GM23338 (cell line): ENCODE measurements at regions not wholly inside any gene's neighbourhood (a gene's known extent, or its start where the extent isn't known, plus 50 kb on each side); places are given as distances from the start of the nearest gene placed in this dataset.

ENCODE experiments used
- ATAC-seq: fragments of 200-7000 bp; cut with Tn5 transposase; 3 replicates; pipeline ENCODE4 v1.9.1; 2020
- DNase-seq: peaks from one replicate; pipeline ENCODE4 v3.0.0-alpha.2; 2015; ENCODE audit warnings: low spot score
- H2AFZ ChIP-seq: fragments of 200-600 bp; sonication (generic); 2 replicates; pipeline ENCODE4 v1.8.0; 2016; ENCODE audit warnings: antibody characterized with exemption, mild to moderate bottlenecking, moderate library complexity
- H3F3A ChIP-seq: fragments of 200-600 bp; sonication (generic); replicated peaks from 2 replicates; pipeline ENCODE4 v1.8.0; 2017; ENCODE audit warnings: antibody characterized with exemption, mixed run types, low read depth
- H3K27ac ChIP-seq: fragments of 200-600 bp; sonication (generic); 2 replicates; pipeline ENCODE4 v1.6.1; 2016; ENCODE audit warnings: low read depth
- H3K27me3 ChIP-seq: fragments of 200-600 bp; sonication (generic); 2 replicates; pipeline ENCODE4 v1.8.0; 2016; ENCODE audit warnings: mild to moderate bottlenecking, mixed run types, moderate library complexity; ENCODE audit not compliant: insufficient read depth
- H3K36me3 ChIP-seq: fragments of 200-600 bp; sonication (generic); 2 replicates; pipeline ENCODE4 v1.8.0; 2016; ENCODE audit warnings: mild to moderate bottlenecking; ENCODE audit not compliant: insufficient read depth
- H3K4me1 ChIP-seq: fragments of 200-600 bp; sonication (generic); 2 replicates; pipeline ENCODE4 v1.8.0; 2016; ENCODE audit warnings: mild to moderate bottlenecking, moderate library complexity; ENCODE audit not compliant: insufficient read depth
- H3K4me2 ChIP-seq: fragments of 200-600 bp; sonication (generic); 2 replicates; pipeline ENCODE4 v1.7.1; 2017; ENCODE audit warnings: mixed run types
- H3K4me3 ChIP-seq: fragments of 200-600 bp; sonication (generic); 2 replicates; pipeline ENCODE4 v1.6.1; 2016; ENCODE audit warnings: mixed run types
- H3K79me2 ChIP-seq: fragments of 200-600 bp; sonication (generic); replicated peaks from 2 replicates; pipeline ENCODE4 v1.8.0; 2017; ENCODE audit warnings: mild to moderate bottlenecking; ENCODE audit not compliant: insufficient read depth
- H3K9me2 ChIP-seq: fragments of 200-600 bp; sonication (generic); 2 replicates; pipeline ENCODE4 v1.8.0; 2017; ENCODE audit not compliant: insufficient read depth
- H4K20me1 ChIP-seq: fragments of 200-600 bp; sonication (generic); replicated peaks from 2 replicates; pipeline ENCODE4 v1.8.0; 2017; ENCODE audit warnings: mild to moderate bottlenecking; ENCODE audit not compliant: insufficient read depth
- H3K27ac Mint-ChIP-seq: 2 replicates; pipeline ENCODE4 v1.8.0; 2020; ENCODE audit warnings: inconsistent platforms, mild to moderate bottlenecking, moderate library complexity, mixed read lengths
- H3K27me3 Mint-ChIP-seq: 3 replicates; pipeline ENCODE4 v1.8.0; 2022; ENCODE audit warnings: low read depth, mild to moderate bottlenecking, moderate library complexity, mixed read lengths, inconsistent platforms; ENCODE audit not compliant: insufficient read depth, poor library complexity
- H3K36me3 Mint-ChIP-seq: 3 replicates; pipeline ENCODE4 v1.8.0; 2021; ENCODE audit warnings: low read depth, mild to moderate bottlenecking, inconsistent platforms, moderate library complexity, mixed read lengths
- H3K4me1 Mint-ChIP-seq: 3 replicates; pipeline ENCODE4 v1.8.0; 2020; ENCODE audit warnings: mild to moderate bottlenecking, inconsistent platforms, mixed read lengths
- H3K4me3 Mint-ChIP-seq: 3 replicates; pipeline ENCODE4 v1.8.0; 2021; ENCODE audit warnings: moderate library complexity, mild to moderate bottlenecking, inconsistent platforms, mixed read lengths
- H3K9me3 Mint-ChIP-seq: 3 replicates; pipeline ENCODE4 v1.8.0; 2020; ENCODE audit warnings: moderate library complexity, mild to moderate bottlenecking, inconsistent platforms, mixed read lengths
- CREB1 ChIP-seq: fragments of 250-450 bp; sonication (Bioruptor Pico); IDR thresholded peaks from 2 replicates; pipeline ENCODE4 v1.5.0; 2020; ENCODE audit warnings: low read depth, mild to moderate bottlenecking, moderate library complexity
- EZH2 ChIP-seq: fragments of 200-600 bp; sonication (generic); IDR thresholded peaks from one replicate; pipeline ENCODE4 v1.8.0; 2017; ENCODE audit warnings: antibody characterized with exemption, mild to moderate bottlenecking, low read depth; ENCODE audit not compliant: unreplicated experiment
- EZH2phosphoT487 ChIP-seq: fragments of 200-600 bp; sonication (generic); IDR thresholded peaks from one replicate; pipeline ENCODE4 v1.8.1; 2018; ENCODE audit warnings: antibody characterized with exemption; ENCODE audit not compliant: unreplicated experiment
- JUNB ChIP-seq: IDR thresholded peaks from one replicate; pipeline ENCODE4 v1.6.1; 2016; ENCODE audit warnings: antibody characterized with exemption; ENCODE audit not compliant: unreplicated experiment
- NANOG ChIP-seq: IDR thresholded peaks from 2 replicates; pipeline ENCODE4 v1.6.1; 2016; ENCODE audit warnings: antibody characterized with exemption, borderline replicate concordance
- POLR2AphosphoS5 ChIP-seq: IDR thresholded peaks from 2 replicates; pipeline ENCODE4 v1.6.1; 2016; ENCODE audit warnings: antibody characterized with exemption, low read depth
- REST ChIP-seq: IDR thresholded peaks from one replicate; pipeline ENCODE4 v1.6.1; 2018; ENCODE audit warnings: antibody characterized with exemption; ENCODE audit not compliant: unreplicated experiment
- STAT1 ChIP-seq: IDR thresholded peaks from one replicate; pipeline ENCODE4 v1.6.1; 2016; ENCODE audit warnings: antibody characterized with exemption; ENCODE audit not compliant: unreplicated experiment
- ZNF114 ChIP-seq: fragments of 250-450 bp; sonication (Bioruptor Pico); IDR thresholded peaks from 2 replicates; pipeline ENCODE4 v1.5.0; 2020; ENCODE audit warnings: mild to moderate bottlenecking, moderate library complexity
- ZNF331 ChIP-seq: fragments of 250-450 bp; sonication (Bioruptor Pico); IDR thresholded peaks from 2 replicates; pipeline ENCODE4 v1.5.0; 2020; ENCODE audit warnings: low read depth, mild to moderate bottlenecking, moderate library complexity
- TF ChIP-seq, protein P1 (sequence below), 2 experiments: fragments of 200-600 bp in 1 of 2; sonication (generic) in 1 of 2; conservative IDR thresholded peaks; 2 replicates each; pipeline versions ENCODE4 v1.5.1 to v1.6.1; 2016 to 2017; ENCODE audit warnings: antibody characterized with exemption in 2 of 2, low read depth in 2 of 2, mild to moderate bottlenecking in 2 of 2, moderate library complexity in 1 of 2
- TF ChIP-seq, protein P2 (sequence below): IDR thresholded peaks from 2 replicates; pipeline ENCODE4 v1.6.1; 2016; ENCODE audit warnings: antibody characterized with exemption
- TF ChIP-seq, protein P3 (sequence below): fragments of 250-450 bp; sonication (Bioruptor Pico); IDR thresholded peaks from 2 replicates; pipeline ENCODE4 v1.5.0; 2020; ENCODE audit warnings: mild to moderate bottlenecking, moderate library complexity

DNA sequence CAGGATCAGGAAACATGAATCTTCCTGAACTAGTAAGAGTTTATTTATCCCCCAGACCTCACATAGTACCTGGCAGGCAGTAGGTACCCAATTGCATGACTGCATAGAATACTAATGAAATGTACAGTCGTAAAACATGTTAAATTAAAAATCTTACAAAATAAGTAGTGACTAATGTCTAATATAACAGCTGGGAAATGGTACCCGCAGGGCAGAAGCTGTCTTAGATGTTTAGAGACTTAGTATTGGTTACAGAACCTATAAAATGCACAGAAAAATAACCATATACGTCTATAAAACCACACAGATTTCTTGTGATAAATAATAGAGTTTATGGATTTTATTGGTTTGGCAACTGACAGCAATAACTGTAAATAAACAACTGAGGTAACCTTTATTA is 139.1 kb upstream of the GMDS start:
- Histone ChIP-seq H3K27ac (no peak overlapping the region), H3K27me3 (no peaks in the 10 kb centered on the region), H3K4me2 (no peak overlapping the region), H3K4me1 (no peaks in the 10 kb centered on the region), H3K9me2 (no peaks in the 10 kb centered on the region), H3K4me3 (no peak overlapping the region), H3K79me2 (no peaks in the 10 kb centered on the region), H3F3A (no peaks in the 10 kb centered on the region), H2AFZ (no peak overlapping the region), H4K20me1 (no peaks in the 10 kb centered on the region), H3K36me3 (no peaks in the 10 kb centered on the region)
- Mint-ChIP-seq H3K27ac (no peak overlapping the region), H3K4me3 (no peak overlapping the region), H3K27me3 (peaks cover 2% of the 10 kb centered on the region), H3K36me3 (no peaks in the 10 kb centered on the region; the same call in 2 of the 3 replicates), H3K4me1 (no peaks in the 10 kb centered on the region), H3K9me3 (no peaks in the 10 kb centered on the region; the same call in 2 of the 3 replicates)
- TF ChIP-seq EZH2phosphoT487 (no peak), EZH2 (no peak), ZNF114 (CRISPR knock-in tag) (no peak), STAT1 (no peak), CREB1 (CRISPR knock-in tag) (no peak), POLR2AphosphoS5 (no peak), ZNF331 (CRISPR knock-in tag) (no peak), JUNB (no peak), NANOG (no peak), REST (no peak)
- TF ChIP-seq, protein P1, sequence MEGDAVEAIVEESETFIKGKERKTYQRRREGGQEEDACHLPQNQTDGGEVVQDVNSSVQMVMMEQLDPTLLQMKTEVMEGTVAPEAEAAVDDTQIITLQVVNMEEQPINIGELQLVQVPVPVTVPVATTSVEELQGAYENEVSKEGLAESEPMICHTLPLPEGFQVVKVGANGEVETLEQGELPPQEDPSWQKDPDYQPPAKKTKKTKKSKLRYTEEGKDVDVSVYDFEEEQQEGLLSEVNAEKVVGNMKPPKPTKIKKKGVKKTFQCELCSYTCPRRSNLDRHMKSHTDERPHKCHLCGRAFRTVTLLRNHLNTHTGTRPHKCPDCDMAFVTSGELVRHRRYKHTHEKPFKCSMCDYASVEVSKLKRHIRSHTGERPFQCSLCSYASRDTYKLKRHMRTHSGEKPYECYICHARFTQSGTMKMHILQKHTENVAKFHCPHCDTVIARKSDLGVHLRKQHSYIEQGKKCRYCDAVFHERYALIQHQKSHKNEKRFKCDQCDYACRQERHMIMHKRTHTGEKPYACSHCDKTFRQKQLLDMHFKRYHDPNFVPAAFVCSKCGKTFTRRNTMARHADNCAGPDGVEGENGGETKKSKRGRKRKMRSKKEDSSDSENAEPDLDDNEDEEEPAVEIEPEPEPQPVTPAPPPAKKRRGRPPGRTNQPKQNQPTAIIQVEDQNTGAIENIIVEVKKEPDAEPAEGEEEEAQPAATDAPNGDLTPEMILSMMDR (conservative IDR thresholded peaks at IDR 0.05; ENCODE audit: low read depth in 2 of 2), result no peak
- TF ChIP-seq, protein P2, sequence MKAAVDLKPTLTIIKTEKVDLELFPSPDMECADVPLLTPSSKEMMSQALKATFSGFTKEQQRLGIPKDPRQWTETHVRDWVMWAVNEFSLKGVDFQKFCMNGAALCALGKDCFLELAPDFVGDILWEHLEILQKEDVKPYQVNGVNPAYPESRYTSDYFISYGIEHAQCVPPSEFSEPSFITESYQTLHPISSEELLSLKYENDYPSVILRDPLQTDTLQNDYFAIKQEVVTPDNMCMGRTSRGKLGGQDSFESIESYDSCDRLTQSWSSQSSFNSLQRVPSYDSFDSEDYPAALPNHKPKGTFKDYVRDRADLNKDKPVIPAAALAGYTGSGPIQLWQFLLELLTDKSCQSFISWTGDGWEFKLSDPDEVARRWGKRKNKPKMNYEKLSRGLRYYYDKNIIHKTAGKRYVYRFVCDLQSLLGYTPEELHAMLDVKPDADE, result no peak
- TF ChIP-seq, protein P3, sequence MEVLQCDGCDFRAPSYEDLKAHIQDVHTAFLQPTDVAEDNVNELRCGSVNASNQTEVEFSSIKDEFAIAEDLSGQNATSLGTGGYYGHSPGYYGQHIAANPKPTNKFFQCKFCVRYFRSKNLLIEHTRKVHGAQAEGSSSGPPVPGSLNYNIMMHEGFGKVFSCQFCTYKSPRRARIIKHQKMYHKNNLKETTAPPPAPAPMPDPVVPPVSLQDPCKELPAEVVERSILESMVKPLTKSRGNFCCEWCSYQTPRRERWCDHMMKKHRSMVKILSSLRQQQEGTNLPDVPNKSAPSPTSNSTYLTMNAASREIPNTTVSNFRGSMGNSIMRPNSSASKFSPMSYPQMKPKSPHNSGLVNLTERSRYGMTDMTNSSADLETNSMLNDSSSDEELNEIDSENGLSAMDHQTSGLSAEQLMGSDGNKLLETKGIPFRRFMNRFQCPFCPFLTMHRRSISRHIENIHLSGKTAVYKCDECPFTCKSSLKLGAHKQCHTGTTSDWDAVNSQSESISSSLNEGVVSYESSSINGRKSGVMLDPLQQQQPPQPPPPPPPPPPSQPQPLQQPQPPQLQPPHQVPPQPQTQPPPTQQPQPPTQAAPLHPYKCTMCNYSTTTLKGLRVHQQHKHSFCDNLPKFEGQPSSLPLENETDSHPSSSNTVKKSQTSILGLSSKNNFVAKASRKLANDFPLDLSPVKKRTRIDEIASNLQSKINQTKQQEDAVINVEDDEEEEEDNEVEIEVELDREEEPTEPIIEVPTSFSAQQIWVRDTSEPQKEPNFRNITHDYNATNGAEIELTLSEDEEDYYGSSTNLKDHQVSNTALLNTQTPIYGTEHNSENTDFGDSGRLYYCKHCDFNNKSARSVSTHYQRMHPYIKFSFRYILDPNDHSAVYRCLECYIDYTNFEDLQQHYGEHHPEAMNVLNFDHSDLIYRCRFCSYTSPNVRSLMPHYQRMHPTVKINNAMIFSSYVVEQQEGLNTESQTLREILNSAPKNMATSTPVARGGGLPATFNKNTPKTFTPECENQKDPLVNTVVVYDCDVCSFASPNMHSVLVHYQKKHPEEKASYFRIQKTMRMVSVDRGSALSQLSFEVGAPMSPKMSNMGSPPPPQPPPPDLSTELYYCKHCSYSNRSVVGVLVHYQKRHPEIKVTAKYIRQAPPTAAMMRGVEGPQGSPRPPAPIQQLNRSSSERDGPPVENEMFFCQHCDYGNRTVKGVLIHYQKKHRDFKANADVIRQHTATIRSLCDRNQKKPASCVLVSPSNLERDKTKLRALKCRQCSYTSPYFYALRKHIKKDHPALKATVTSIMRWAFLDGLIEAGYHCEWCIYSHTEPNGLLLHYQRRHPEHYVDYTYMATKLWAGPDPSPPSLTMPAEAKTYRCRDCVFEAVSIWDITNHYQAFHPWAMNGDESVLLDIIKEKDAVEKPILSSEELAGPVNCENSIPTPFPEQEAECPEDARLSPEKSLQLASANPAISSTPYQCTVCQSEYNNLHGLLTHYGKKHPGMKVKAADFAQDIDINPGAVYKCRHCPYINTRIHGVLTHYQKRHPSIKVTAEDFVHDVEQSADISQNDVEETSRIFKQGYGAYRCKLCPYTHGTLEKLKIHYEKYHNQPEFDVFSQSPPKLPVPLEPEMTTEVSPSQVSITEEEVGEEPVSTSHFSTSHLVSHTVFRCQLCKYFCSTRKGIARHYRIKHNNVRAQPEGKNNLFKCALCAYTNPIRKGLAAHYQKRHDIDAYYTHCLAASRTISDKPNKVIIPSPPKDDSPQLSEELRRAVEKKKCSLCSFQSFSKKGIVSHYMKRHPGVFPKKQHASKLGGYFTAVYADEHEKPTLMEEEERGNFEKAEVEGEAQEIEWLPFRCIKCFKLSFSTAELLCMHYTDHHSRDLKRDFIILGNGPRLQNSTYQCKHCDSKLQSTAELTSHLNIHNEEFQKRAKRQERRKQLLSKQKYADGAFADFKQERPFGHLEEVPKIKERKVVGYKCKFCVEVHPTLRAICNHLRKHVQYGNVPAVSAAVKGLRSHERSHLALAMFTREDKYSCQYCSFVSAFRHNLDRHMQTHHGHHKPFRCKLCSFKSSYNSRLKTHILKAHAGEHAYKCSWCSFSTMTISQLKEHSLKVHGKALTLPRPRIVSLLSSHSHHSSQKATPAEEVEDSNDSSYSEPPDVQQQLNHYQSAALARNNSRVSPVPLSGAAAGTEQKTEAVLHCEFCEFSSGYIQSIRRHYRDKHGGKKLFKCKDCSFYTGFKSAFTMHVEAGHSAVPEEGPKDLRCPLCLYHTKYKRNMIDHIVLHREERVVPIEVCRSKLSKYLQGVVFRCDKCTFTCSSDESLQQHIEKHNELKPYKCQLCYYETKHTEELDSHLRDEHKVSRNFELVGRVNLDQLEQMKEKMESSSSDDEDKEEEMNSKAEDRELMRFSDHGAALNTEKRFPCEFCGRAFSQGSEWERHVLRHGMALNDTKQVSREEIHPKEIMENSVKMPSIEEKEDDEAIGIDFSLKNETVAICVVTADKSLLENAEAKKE, result no peak
- DNase-seq (no peak), ATAC-seq (no peak)
